ENCODE measurements at regions not wholly inside any gene's neighbourhood (a gene's known extent, or its start where the extent isn't known, plus 50 kb on each side); places are given as distances from the start of the nearest gene placed in this dataset.
"Not testable (repeated sequence)": the region's sequence is repeated elsewhere in the genome, so short reads cannot be mapped to it uniquely, and the experiment has no call there.

- RAD21 ChIA-PET (ENCODE audit: unreplicated experiment), result no interaction called here
- FAIRE-seq, result no peak
These were observed 344.9 kb downstream of the DAD1 start for GRCh38 chr14:22243971-22244581.

GRCh38 chr14:22238320-22238719 is 350.7 kb downstream of the DAD1 start:
- H3K4me1 ChIP-seq (ENCODE audit: control insufficient read depth, insufficient read depth, low read length); ATAC-seq; H3K4me3 ChIP-seq; H2AFZ ChIP-seq (ENCODE audit: control insufficient read depth, low read depth, low read length); H3K27ac ChIP-seq (ENCODE audit: control insufficient read depth, insufficient read depth); FAIRE-seq; POLR2A ChIA-PET; DNase-seq (ENCODE audit: low read depth, low spot score); BruUV-seq (replicated peaks); H3K9ac ChIP-seq (ENCODE audit: control insufficient read depth, insufficient read depth, low read length); H3K36me3 ChIP-seq (ENCODE audit: control insufficient read depth in 2 of 2, insufficient read depth in 2 of 2, low read length in 1 of 2); H3K79me2 ChIP-seq (ENCODE audit: control insufficient read depth, insufficient read depth, low read length); H4K20me1 ChIP-seq (ENCODE audit: control insufficient read depth, insufficient read depth); H3K9me3 ChIP-seq (replicated peaks; ENCODE audit: control insufficient read depth, insufficient read depth, low read length); H3K27me3 ChIP-seq (replicated peaks in 1 of 2; ENCODE audit: control insufficient read depth in 2 of 2, insufficient read depth in 2 of 2, low read length in 1 of 2); in situ Hi-C loops (cut with MboI); intact Hi-C loops (cut with micrococcal nuclease; ENCODE audit: unreplicated experiment); RAD21 ChIA-PET (ENCODE audit: unreplicated experiment); SMC1A ChIA-PET (ENCODE audit: uncharacterized antibody, unreplicated experiment); H3K4me2 ChIP-seq (ENCODE audit: control insufficient read depth, insufficient read depth): not testable (repeated sequence)
- WGBS (ENCODE audit: insufficient coverage, insufficient replicate concordance, low lambda C conversion rate, missing lambda C conversion rate), result 30% methylated on average over 3 of the region's 3 CpGs
- CTCF ChIA-PET, result interaction anchor here (1.3 kb wide), 1 partner anchor 17 kb away, joined by 4 read pairs; no protein-coding TSS in a partner anchor

More at GRCh38 chr14:22243971-22244581, 344.9 kb downstream of the DAD1 start:
- Histone ChIP-seq H3K27me3 (replicated peaks in 1 of 2; ENCODE audit: control insufficient read depth in 2 of 2, insufficient read depth in 2 of 2, low read length in 1 of 2) (no peaks in the 10 kb centered on the region; a peak in 1 of 4 replicates), H3K9me3 (replicated peaks; ENCODE audit: control insufficient read depth, insufficient read depth, low read length) (no peaks in the 10 kb centered on the region), H3K9ac (ENCODE audit: control insufficient read depth, insufficient read depth, low read length) (no peak overlapping the region), H3K4me3 (no peak overlapping the region), H3K36me3 (ENCODE audit: control insufficient read depth in 2 of 2, insufficient read depth in 2 of 2, low read length in 1 of 2) (no peaks in the 10 kb centered on the region), H4K20me1 (ENCODE audit: control insufficient read depth, insufficient read depth) (no peaks in the 10 kb centered on the region), H2AFZ (ENCODE audit: control insufficient read depth, low read depth, low read length) (no peak overlapping the region), H3K4me1 (ENCODE audit: control insufficient read depth, insufficient read depth, low read length) (no peaks in the 10 kb centered on the region), H3K4me2 (ENCODE audit: control insufficient read depth, insufficient read depth) (no peak overlapping the region), H3K79me2 (ENCODE audit: control insufficient read depth, insufficient read depth, low read length) (no peaks in the 10 kb centered on the region), H3K27ac (ENCODE audit: control insufficient read depth, insufficient read depth) (no peak overlapping the region)
- in situ Hi-C loops (cut with MboI), result no loop called here
- ChIA-PET CTCF (interaction anchor here (0.7 to 1.4 kb wide), 2 partner anchors 18 to 22 kb away, joined by 3 to 4 read pairs; no protein-coding TSS in a partner anchor), SMC1A (ENCODE audit: uncharacterized antibody, unreplicated experiment) (no interaction called here), POLR2A (no interaction called here)
- ATAC-seq, result no peak
- 44% methylated on average over 6 of the region's 6 CpGs for WGBS (ENCODE audit: insufficient coverage, insufficient replicate concordance, low lambda C conversion rate, missing lambda C conversion rate)
- no peak for DNase-seq (ENCODE audit: low read depth, low spot score)
- TF ChIP-seq ESRRA (IDR thresholded peaks at IDR 0.05; ENCODE audit: low read length) (no peak), MYB (IDR thresholded peaks at IDR 0.05; ENCODE audit: borderline replicate concordance, low read depth, low read length) (no peak), ZNF217 (IDR thresholded peaks at IDR 0.05) (no peak), HCFC1 (IDR thresholded peaks at IDR 0.05; ENCODE audit: low read length) (no peak), NFYA (IDR thresholded peaks at IDR 0.05; ENCODE audit: borderline replicate concordance, low read depth, low read length) (no peak), SMAD5 (IDR thresholded peaks at IDR 0.05; ENCODE audit: low read depth) (no peak), ZNF207 (IDR thresholded peaks at IDR 0.05; ENCODE audit: borderline replicate concordance) (no peak), HDGF (IDR thresholded peaks at IDR 0.05) (no peak), MTA2 (IDR thresholded peaks at IDR 0.05; ENCODE audit: low read depth) (no peak), MTA3 (IDR thresholded peaks at IDR 0.05; ENCODE audit: borderline replicate concordance, low read length) (no peak)
- intact Hi-C loops (cut with micrococcal nuclease; ENCODE audit: unreplicated experiment), result no loop called here
- BruUV-seq (replicated peaks), result no TSS peak
